ENCODE measurements at regions not wholly inside any gene's neighbourhood (a gene's known extent, or its start where the extent isn't known, plus 50 kb on each side); places are given as distances from the start of the nearest gene placed in this dataset.

- TF ChIP-seq CHD7 (IDR thresholded peaks at IDR 0.05; ENCODE audit: insufficient replicate concordance, low read length) (no peak), JUND (IDR thresholded peaks at IDR 0.05; ENCODE audit: low read length) (no peak), SIRT6 (IDR thresholded peaks at IDR 0.05; ENCODE audit: low read length) (no peak), BACH1 (IDR thresholded peaks at IDR 0.05; ENCODE audit: low read length) (no peak), ASH2L (IDR thresholded peaks at IDR 0.05; ENCODE audit: low read length) (no peak), TEAD4 (IDR thresholded peaks at IDR 0.05; ENCODE audit: low read depth, low read length) (no peak), CEBPB (IDR thresholded peaks at IDR 0.05; ENCODE audit: low read depth, low read length) (no peak), SP1 (IDR thresholded peaks at IDR 0.05; ENCODE audit: low read depth, low read length) (no peak), JUN (IDR thresholded peaks at IDR 0.05; ENCODE audit: low read depth, low read length) (no peak), RNF2 (IDR thresholded peaks at IDR 0.05; ENCODE audit: borderline replicate concordance, low read depth, low read length, missing control alignments, poor library complexity, severe bottlenecking) (no peak), GABPA (IDR thresholded peaks at IDR 0.05; ENCODE audit: borderline replicate concordance, insufficient read depth, low read length) (no peak), POLR2A (IDR thresholded peaks at IDR 0.05; ENCODE audit: control extremely low read depth in 1 of 2, low read depth in 2 of 2, low read length in 2 of 2) (no peak), TBP (IDR thresholded peaks at IDR 0.05; ENCODE audit: low read depth, low read length) (no peak), RBBP5 (IDR thresholded peaks at IDR 0.05; ENCODE audit: borderline replicate concordance, low read depth, low read length) (no peak)
Measured at GRCh38 chr4:144402176-144402575, 243.8 kb upstream of the HHIP start (continued).

Measured in H1 (cell line).